Lower leg skin (tissue), 4 donors: ENCODE measurements at regions not wholly inside any gene's neighbourhood (a gene's known extent, or its start where the extent isn't known, plus 50 kb on each side); places are given as distances from the start of the nearest gene placed in this dataset.

ENCODE experiments used
- DNase-seq, 2 donors: peaks; one replicate each; pipeline ENCODE4 v3.0.0-alpha.2; 2019; ENCODE audit warnings: low spot score in 2 of 2
- H3K4me3 ChIP-seq: fragments of 200-600 bp; sonication (generic); 2 replicates; pipeline ENCODE4 v1.5.1; 2017; ENCODE audit warnings: mild to moderate bottlenecking, low read depth; ENCODE audit not compliant: poor library complexity, severe bottlenecking
- POLR2A ChIP-seq, 2 donors: fragments of 450-650 bp; IDR thresholded peaks; one replicate each; pipeline ENCODE4 v1.6.1; 2016 to 2017; ENCODE audit warnings: antibody characterized with exemption in 2 of 2, mild to moderate bottlenecking in 1 of 2, moderate library complexity in 1 of 2
- WGBS, 2 donors: methylation state at CpG; one replicate each; pipeline ENCODE4 v1.1.5; 2018; 5-methylcytosine and 5-hydroxymethylcytosine counted together
- intact Hi-C: fragments of 100-400 bp; cut with DNase I; formaldehyde crosslinking; loops from one replicate; pipeline ENCODE4 v1.15.0; 2023; ENCODE audit warnings: low total_unique reads
- TF ChIP-seq, protein P1 (sequence below), 3 donors: fragments of 450-650 bp; IDR thresholded peaks; one replicate each; pipeline ENCODE4 v1.5.1; 2016; ENCODE audit warnings: antibody characterized with exemption in 3 of 3, mild to moderate bottlenecking in 3 of 3, moderate library complexity in 2 of 3

GRCh38 chr10:124270530-124271327, 148.0 kb downstream of the OAT start:
- intact Hi-C loops: no loop called here
- WGBS, 2 donors: 69 to 76% methylated on average over 8 of the region's 8 CpGs
- no peak for DNase-seq
- TF ChIP-seq, protein P1, sequence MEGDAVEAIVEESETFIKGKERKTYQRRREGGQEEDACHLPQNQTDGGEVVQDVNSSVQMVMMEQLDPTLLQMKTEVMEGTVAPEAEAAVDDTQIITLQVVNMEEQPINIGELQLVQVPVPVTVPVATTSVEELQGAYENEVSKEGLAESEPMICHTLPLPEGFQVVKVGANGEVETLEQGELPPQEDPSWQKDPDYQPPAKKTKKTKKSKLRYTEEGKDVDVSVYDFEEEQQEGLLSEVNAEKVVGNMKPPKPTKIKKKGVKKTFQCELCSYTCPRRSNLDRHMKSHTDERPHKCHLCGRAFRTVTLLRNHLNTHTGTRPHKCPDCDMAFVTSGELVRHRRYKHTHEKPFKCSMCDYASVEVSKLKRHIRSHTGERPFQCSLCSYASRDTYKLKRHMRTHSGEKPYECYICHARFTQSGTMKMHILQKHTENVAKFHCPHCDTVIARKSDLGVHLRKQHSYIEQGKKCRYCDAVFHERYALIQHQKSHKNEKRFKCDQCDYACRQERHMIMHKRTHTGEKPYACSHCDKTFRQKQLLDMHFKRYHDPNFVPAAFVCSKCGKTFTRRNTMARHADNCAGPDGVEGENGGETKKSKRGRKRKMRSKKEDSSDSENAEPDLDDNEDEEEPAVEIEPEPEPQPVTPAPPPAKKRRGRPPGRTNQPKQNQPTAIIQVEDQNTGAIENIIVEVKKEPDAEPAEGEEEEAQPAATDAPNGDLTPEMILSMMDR (IDR thresholded peaks at IDR 0.05): no peak
- no peak for TF ChIP-seq POLR2A (IDR thresholded peaks at IDR 0.05)
- no peak overlapping the region for H3K4me3 ChIP-seq

GRCh38 chr10:124268976-124269375, 149.7 kb downstream of the OAT start:
- no peak for DNase-seq
- intact Hi-C loops: no loop called here
- TF ChIP-seq, protein P1 (IDR thresholded peaks at IDR 0.05): no peak
- WGBS, 2 donors: 78 to 81% methylated on average over 5 of the region's 5 CpGs
- no peak overlapping the region for H3K4me3 ChIP-seq

DNA sequence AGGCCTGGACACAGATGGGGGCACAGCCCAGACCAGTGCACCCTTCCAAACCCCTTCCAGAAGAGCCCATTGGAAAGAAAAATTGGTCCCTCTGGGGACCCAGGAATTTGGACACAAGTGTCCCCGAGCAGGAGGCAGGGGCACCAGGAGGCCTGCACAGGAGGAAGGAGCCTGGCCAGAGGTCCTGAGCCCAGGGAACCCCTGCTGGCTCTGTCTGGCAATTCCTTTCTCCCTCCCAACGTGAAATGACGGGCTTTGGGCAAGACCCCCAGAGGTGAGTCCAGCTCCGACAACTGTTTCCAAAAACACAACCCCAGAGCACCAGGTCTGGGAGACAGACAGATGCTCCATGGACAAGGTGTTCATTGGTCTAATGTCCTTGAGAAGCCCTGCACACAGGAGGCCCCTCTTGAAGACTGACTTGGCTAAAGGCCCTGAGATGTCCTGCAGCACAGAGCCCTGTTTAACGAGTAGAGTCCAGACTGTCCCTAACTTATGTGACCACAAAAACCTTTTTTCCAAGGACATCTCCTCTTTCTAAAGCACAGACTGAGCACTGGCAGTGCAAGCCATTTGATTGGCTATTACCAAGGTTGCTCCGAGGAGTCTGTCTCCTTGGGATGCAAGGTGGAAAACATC, 150.7 kb downstream of the OAT start:
- no peak for TF ChIP-seq POLR2A (IDR thresholded peaks at IDR 0.05)
- TF ChIP-seq, protein P1 (IDR thresholded peaks at IDR 0.05): no peak
- no peak for DNase-seq
- H3K4me3 ChIP-seq: no peak overlapping the region
- 90 to 91% methylated on average over 6 of the region's 6 CpGs for WGBS, 2 donors
- intact Hi-C loops: no loop called here

GRCh38 chr10:124267231-124267885, 151.4 kb downstream of the OAT start:
- no peak for TF ChIP-seq POLR2A (IDR thresholded peaks at IDR 0.05)
- TF ChIP-seq, protein P1 (IDR thresholded peaks at IDR 0.05): no peak
- 83 to 90% methylated on average over 9 of the region's 9 CpGs for WGBS, 2 donors
- no peak overlapping the region for H3K4me3 ChIP-seq
- intact Hi-C loops: no loop called here
- DNase-seq: no peak

- DNase-seq: no peak
- TF ChIP-seq, protein P1 (IDR thresholded peaks at IDR 0.05): no peak
- TF ChIP-seq POLR2A (IDR thresholded peaks at IDR 0.05): no peak
- WGBS, 2 donors: 84 to 90% methylated on average over 15 of the region's 15 CpGs
- intact Hi-C loops: no loop called here
- H3K4me3 ChIP-seq: no peak overlapping the region
Observed at GRCh38 chr10:124266468-124267230, 152.1 kb downstream of the OAT start.
